ENCODE measurements at regions not wholly inside any gene's neighbourhood (a gene's known extent, or its start where the extent isn't known, plus 50 kb on each side); places are given as distances from the start of the nearest gene placed in this dataset.
"Not testable (repeated sequence)": the region's sequence is repeated elsewhere in the genome, so short reads cannot be mapped to it uniquely, and the experiment has no call there.

GRCh38 chr3:88882121-88882520 lies 225.3 kb upstream of the EPHA3 start:
- H2AFZ ChIP-seq (ENCODE audit: low read depth, low read length) = no peak overlapping the region
- no peaks in the 10 kb centered on the region for H3K27me3 ChIP-seq (ENCODE audit: insufficient read depth, low read depth, low read length)
- TF ChIP-seq SMC3 (conservative IDR thresholded peaks at IDR 0.05; ENCODE audit: poor library complexity) (no peak), CTCF (IDR thresholded peaks at IDR 0.05; ENCODE audit: poor library complexity, severe bottlenecking) (no peak), TAF1 (IDR thresholded peaks at IDR 0.05; ENCODE audit: low read depth) (no peak), REST (IDR thresholded peaks at IDR 0.05; ENCODE audit: borderline replicate concordance) (no peak), EZH2 (IDR thresholded peaks at IDR 0.05; ENCODE audit: borderline replicate concordance, insufficient read depth, low read length, poor library complexity, severe bottlenecking) (no peak), MXI1 (conservative IDR thresholded peaks at IDR 0.05; ENCODE audit: poor library complexity, severe bottlenecking) (no peak), POLR2AphosphoS5 (IDR thresholded peaks at IDR 0.05) (no peak), RAD21 (conservative IDR thresholded peaks at IDR 0.05) (no peak), EP300 (conservative IDR thresholded peaks at IDR 0.05; ENCODE audit: poor library complexity, severe bottlenecking) (no peak)
- no peaks in the 10 kb centered on the region for H3K9me3 ChIP-seq (ENCODE audit: low read length)
- H3K9ac ChIP-seq (ENCODE audit: low read length) = no peak overlapping the region
- H3K4me3 ChIP-seq (ENCODE audit: low read length) = no peak overlapping the region
- no peaks in the 10 kb centered on the region for H3F3A ChIP-seq (ENCODE audit: insufficient read depth, low read length, poor library complexity, severe bottlenecking)
- H4K20me1 ChIP-seq (ENCODE audit: insufficient read depth) = no peaks in the 10 kb centered on the region
- no peak overlapping the region for H3K4me2 ChIP-seq (ENCODE audit: low read length)
- no peaks in the 10 kb centered on the region for H3K79me2 ChIP-seq (replicated peaks; ENCODE audit: insufficient read depth, low read length)
- no peak overlapping the region for H3K27ac ChIP-seq (ENCODE audit: low read length)
- H3K9me2 ChIP-seq (ENCODE audit: insufficient read depth, low read length) = no peaks in the 10 kb centered on the region
- H3K36me3 ChIP-seq (ENCODE audit: insufficient read depth, low read length) = no peaks in the 10 kb centered on the region

GRCh38 chr3:88886624-88887023 lies 220.8 kb upstream of the EPHA3 start:
- not testable (repeated sequence) for H3K9me3 ChIP-seq (ENCODE audit: low read length); H3K79me2 ChIP-seq (replicated peaks; ENCODE audit: insufficient read depth, low read length); H3K9ac ChIP-seq (ENCODE audit: low read length); H4K20me1 ChIP-seq (ENCODE audit: insufficient read depth); H3K27me3 ChIP-seq (ENCODE audit: insufficient read depth, low read depth, low read length); H3K4me2 ChIP-seq (ENCODE audit: low read length); H3K4me3 ChIP-seq (ENCODE audit: low read length); H3K27ac ChIP-seq (ENCODE audit: low read length); H3K36me3 ChIP-seq (ENCODE audit: insufficient read depth, low read length); H3K9me2 ChIP-seq (ENCODE audit: insufficient read depth, low read length); H3F3A ChIP-seq (ENCODE audit: insufficient read depth, low read length, poor library complexity, severe bottlenecking); H2AFZ ChIP-seq (ENCODE audit: low read depth, low read length)

- H3K79me2 ChIP-seq (replicated peaks; ENCODE audit: insufficient read depth, low read length) = no peaks in the 10 kb centered on the region
- TF ChIP-seq EP300 (conservative IDR thresholded peaks at IDR 0.05; ENCODE audit: poor library complexity, severe bottlenecking) = peak; percentile 90
- TF ChIP-seq RAD21 (conservative IDR thresholded peaks at IDR 0.05) = no peak
- TF ChIP-seq SMC3 (conservative IDR thresholded peaks at IDR 0.05; ENCODE audit: poor library complexity) = peak; percentile 17
- TF ChIP-seq POLR2AphosphoS5 (IDR thresholded peaks at IDR 0.05) = peak; percentile 62
Observed at GRCh38 chr3:88896026-88896425, 211.4 kb upstream of the EPHA3 start.

More at GRCh38 chr3:88896026-88896425, 211.4 kb upstream of the EPHA3 start:
- Histone ChIP-seq H2AFZ (ENCODE audit: low read depth, low read length) (no peak overlapping the region), H4K20me1 (ENCODE audit: insufficient read depth) (no peaks in the 10 kb centered on the region), H3K4me2 (ENCODE audit: low read length) (no peak overlapping the region), H3K4me3 (ENCODE audit: low read length) (no peak overlapping the region), H3K9me3 (ENCODE audit: low read length) (no peaks in the 10 kb centered on the region), H3F3A (ENCODE audit: insufficient read depth, low read length, poor library complexity, severe bottlenecking) (no peaks in the 10 kb centered on the region), H3K9me2 (ENCODE audit: insufficient read depth, low read length) (no peaks in the 10 kb centered on the region), H3K9ac (ENCODE audit: low read length) (no peak overlapping the region), H3K36me3 (ENCODE audit: insufficient read depth, low read length) (no peaks in the 10 kb centered on the region), H3K27ac (ENCODE audit: low read length) (peak overlapping the region; percentile 14), H3K27me3 (ENCODE audit: insufficient read depth, low read depth, low read length) (no peaks in the 10 kb centered on the region)

All from neural cell (in vitro differentiated cells).